HepG2 (cell line): ENCODE measurements at regions not wholly inside any gene's neighbourhood (a gene's known extent, or its start where the extent isn't known, plus 50 kb on each side); places are given as distances from the start of the nearest gene placed in this dataset.

Source experiments
- ATAC-seq: fragments of 200-7000 bp; cut with Tn5 transposase; 3 replicates; pipeline ENCODE4 v1.9.1; 2020; ENCODE audit warnings: mild to moderate bottlenecking, moderate library complexity
- BruUV-seq: library from RNA; stranded (reverse); fragments of 400-500 nt; replicated peaks from 2 replicates; lab custom pipeline; 2021; lab: Mats Ljungman, UMichigan
- CTCF ChIA-PET: fragments of 300-600 bp; formaldehyde crosslinking; extraction: SDS; loops from one replicate; lab custom pipeline; 2021; ENCODE audit warnings: low total read pairs, inconsistent platforms, low intra/inter-chr PET ratio; lab: Yijun Ruan, JAX
- POLR2A ChIA-PET: fragments of 350-600 bp; sonication (Branson Sonifier 250); formaldehyde crosslinking; loops from one replicate; lab custom pipeline; 2020; ENCODE audit warnings: antibody characterized with exemption, inconsistent platforms; lab: Yijun Ruan, JAX
- DNase-seq: peaks from one replicate; pipeline ENCODE4 v3.0.0-alpha.2; 2015; ENCODE audit warnings: low spot score
- FAIRE-seq: peaks from 3 replicates; lab custom pipeline; 2011; peaks lifted over from hg19 to GRCh38; lab: Jason Lieb, UNC
- H2AFZ ChIP-seq: one replicate; pipeline ENCODE4 v1.6.1; 2011; ENCODE audit warnings: low read length, inconsistent platforms
- H3K27ac ChIP-seq: fragments of 300-600 bp; 3 replicates; pipeline ENCODE4 v1.8.0; 2011; ENCODE audit warnings: mixed run types, mild to moderate bottlenecking, mixed read lengths, low read length, inconsistent platforms; ENCODE audit not compliant: insufficient read depth; ENCODE audit errors: extremely low read length
- H3K27me3 ChIP-seq, 2 experiments: fragments of 200-600 bp in 1 of 2; 2 replicates in 1 of 2; 3 replicates in 1 of 2; pipeline versions ENCODE4 v1.6.0 to v1.8.0; 2011; ENCODE audit warnings: low read length in 2 of 2, mild to moderate bottlenecking in 2 of 2, moderate library complexity in 2 of 2, inconsistent platforms in 1 of 2; ENCODE audit not compliant: insufficient read depth in 2 of 2, control insufficient read depth in 1 of 2
- H3K36me3 ChIP-seq, 2 experiments: fragments of 200-600 bp in 1 of 2; replicated peaks in 1 of 2; 2 replicates in 1 of 2; 3 replicates in 1 of 2; pipeline versions ENCODE4 v1.5.1 to v1.8.0; 2011; ENCODE audit warnings: low read length in 2 of 2, inconsistent platforms in 1 of 2; ENCODE audit not compliant: insufficient read depth in 2 of 2, control insufficient read depth in 1 of 2
- H3K4me1 ChIP-seq: 2 replicates; pipeline ENCODE4 v1.5.1; 2012; ENCODE audit warnings: low read length, inconsistent platforms; ENCODE audit not compliant: insufficient read depth
- H3K4me2 ChIP-seq: 2 replicates; pipeline ENCODE4 v1.6.0; 2011; ENCODE audit warnings: low read depth, low read length, inconsistent platforms
- H3K4me3 ChIP-seq, 3 experiments: fragments of 200-600 bp in 1 of 3; sonication (generic), shearing (Covaris generic) in 1 of 3; replicated peaks in 1 of 3; 2 replicates each; pipeline ENCODE4 v1.5.1; 2011 to 2016; ENCODE audit warnings: low read length in 3 of 3, inconsistent platforms in 2 of 3, low read depth in 2 of 3, mild to moderate bottlenecking in 2 of 3, control low read depth in 1 of 3, mixed read lengths in 1 of 3; ENCODE audit not compliant: insufficient read depth in 1 of 3
- H3K79me2 ChIP-seq: one replicate; pipeline ENCODE4 v1.6.1; 2011; ENCODE audit warnings: low read length, inconsistent platforms; ENCODE audit not compliant: insufficient read depth
- H3K9ac ChIP-seq: 2 replicates; pipeline ENCODE4 v1.6.0; 2011; ENCODE audit warnings: mild to moderate bottlenecking, low read depth, low read length, inconsistent platforms; ENCODE audit not compliant: insufficient read depth
- H3K9me3 ChIP-seq: 2 replicates; pipeline ENCODE4 v1.5.1; 2012; ENCODE audit warnings: mild to moderate bottlenecking, low read length
- H4K20me1 ChIP-seq: 2 replicates; pipeline ENCODE4 v1.6.0; 2011; ENCODE audit warnings: inconsistent platforms, mild to moderate bottlenecking, low read length, moderate library complexity; ENCODE audit not compliant: insufficient read depth
- ATF3 ChIP-seq: sonication (generic); formaldehyde crosslinking; IDR thresholded peaks from 2 replicates; pipeline ENCODE4 v1.4.0; 2020; ENCODE audit warnings: missing genetic modification reagents
- EEA1 ChIP-seq: sonication (generic); formaldehyde crosslinking; IDR thresholded peaks from 2 replicates; pipeline ENCODE4 v1.5.1; 2020; ENCODE audit warnings: mild to moderate bottlenecking, missing genetic modification reagents, borderline replicate concordance
- ETV5 ChIP-seq: IDR thresholded peaks from 2 replicates; pipeline ENCODE4 v1.6.1; 2018; ENCODE audit warnings: missing biosample characterization, missing genetic modification reagents, inconsistent platforms, borderline replicate concordance
- FOXM1 ChIP-seq: sonication (generic); formaldehyde crosslinking; IDR thresholded peaks from 2 replicates; pipeline ENCODE4 v1.5.0; 2020; ENCODE audit warnings: missing genetic modification reagents
- HBP1 ChIP-seq: IDR thresholded peaks from 2 replicates; pipeline ENCODE4 v1.6.1; 2016; ENCODE audit warnings: low read depth, control low read depth
- HCFC1 ChIP-seq: fragments of 150-350 bp; IDR thresholded peaks from 2 replicates; pipeline ENCODE4 v1.6.1; 2014; ENCODE audit warnings: low read depth, low read length
- HHEX ChIP-seq: IDR thresholded peaks from 2 replicates; pipeline ENCODE4 v1.6.1; 2016; ENCODE audit warnings: control low read depth
- KLF13 ChIP-seq: sonication (generic); formaldehyde crosslinking; IDR thresholded peaks from 2 replicates; pipeline ENCODE4 v1.4.0; 2020; ENCODE audit warnings: mild to moderate bottlenecking, missing genetic modification reagents
- PAX8 ChIP-seq: sonication (generic); formaldehyde crosslinking; IDR thresholded peaks from 2 replicates; pipeline ENCODE4 v1.8.0; 2022; ENCODE audit warnings: mild to moderate bottlenecking, missing genetic modification reagents, borderline replicate concordance
- PHF8 ChIP-seq: sonication (generic); formaldehyde crosslinking; IDR thresholded peaks from 2 replicates; pipeline ENCODE4 v1.5.0; 2020; ENCODE audit warnings: missing genetic modification reagents
- POLR2A ChIP-seq, 2 experiments: IDR thresholded peaks; 2 replicates each; pipeline ENCODE4 v1.6.1; 2011; ENCODE audit warnings: low read depth in 2 of 2, low read length in 2 of 2, mild to moderate bottlenecking in 1 of 2, moderate library complexity in 1 of 2; ENCODE audit not compliant: insufficient read depth in 1 of 2
- SETDB1 ChIP-seq: sonication (generic); formaldehyde crosslinking; IDR thresholded peaks from 2 replicates; pipeline ENCODE4 v1.5.1; 2020; ENCODE audit warnings: missing genetic modification reagents, mild to moderate bottlenecking, borderline replicate concordance
- ZFP37 ChIP-seq: sonication (generic); formaldehyde crosslinking; IDR thresholded peaks from 2 replicates; pipeline ENCODE4 v1.4.0; 2020; ENCODE audit warnings: missing genetic modification reagents, borderline replicate concordance
- ZNF547 ChIP-seq: sonication (generic); formaldehyde crosslinking; IDR thresholded peaks from 2 replicates; pipeline ENCODE4 v1.5.1; 2020; ENCODE audit warnings: mild to moderate bottlenecking, missing genetic modification reagents
- ZNF570 ChIP-seq: sonication (generic); formaldehyde crosslinking; IDR thresholded peaks from 2 replicates; pipeline ENCODE4 v1.4.0; 2020; ENCODE audit warnings: mild to moderate bottlenecking, missing genetic modification reagents, borderline replicate concordance
- ZNF616 ChIP-seq: sonication (generic); formaldehyde crosslinking; IDR thresholded peaks from 2 replicates; pipeline ENCODE4 v1.5.0; 2020; ENCODE audit warnings: low read depth, mild to moderate bottlenecking, missing genetic modification reagents
- WGBS: methylation state at CpG from one replicate; pipeline ENCODE4 v1.1.6; 2017; ENCODE audit warnings: low lambda C conversion rate; 5-methylcytosine and 5-hydroxymethylcytosine counted together
- in situ Hi-C: cut with HindIII; loops from 2 replicates; pipeline ENCODE4 v1.10.0; 2017; ENCODE audit warnings: low pct_unique_long_range_greater_than_20kb; ENCODE audit not compliant: extremely low pct_ligation_motif_present
- intact Hi-C: fragments of 100-400 bp; cut with micrococcal nuclease; formaldehyde crosslinking; loops from one replicate; pipeline ENCODE4 v1.10.0; 2022; ENCODE audit not compliant: unreplicated experiment

- no peak overlapping the region for H2AFZ ChIP-seq
- ChIA-PET POLR2A (no interaction called here), CTCF (no interaction called here)
- in situ Hi-C loops (no loop called here), intact Hi-C loops (no loop called here)
- no peak overlapping the region for H3K27ac ChIP-seq
- H3K36me3 ChIP-seq = no peaks in the 10 kb centered on the region
- TF ChIP-seq PHF8 = no peak
- no peak for TF ChIP-seq SETDB1
- TF ChIP-seq EEA1 = no peak
- no peak for TF ChIP-seq ZFP37 (CRISPR knock-in tag)
- TF ChIP-seq FOXM1 (CRISPR knock-in tag) = no peak
- no peak for TF ChIP-seq ATF3 (CRISPR knock-in tag)
- TF ChIP-seq HHEX (CRISPR knock-in tag) = no peak
- TF ChIP-seq HBP1 (CRISPR knock-in tag) = no peak
- no peak for TF ChIP-seq HCFC1
- no peak for TF ChIP-seq PAX8
- no peak for TF ChIP-seq ZNF547 (CRISPR knock-in tag)
- TF ChIP-seq POLR2A (IDR thresholded peaks at IDR 0.05; ENCODE audit: insufficient read depth in 1 of 2, low read depth in 2 of 2, low read length in 2 of 2) = no peak
- TF ChIP-seq KLF13 (CRISPR knock-in tag) = no peak
- no peak for TF ChIP-seq ZNF616 (CRISPR knock-in tag)
- no peak for TF ChIP-seq ZNF570 (CRISPR knock-in tag)
- no peak for TF ChIP-seq ETV5
- DNase-seq (no peak), ATAC-seq (no peak), FAIRE-seq (no peak)
- H3K27me3 ChIP-seq = no peaks in the 10 kb centered on the region
- no peaks in the 10 kb centered on the region for H3K9me3 ChIP-seq
- H3K4me1 ChIP-seq = peaks cover 23% of the 10 kb centered on the region
- 15% methylated on average over 6 of the region's 6 CpGs for WGBS
- no peak overlapping the region for H3K9ac ChIP-seq
- no peak overlapping the region for H3K4me2 ChIP-seq
- H4K20me1 ChIP-seq = no peaks in the 10 kb centered on the region
- no TSS peak for BruUV-seq
- no peaks in the 10 kb centered on the region for H3K79me2 ChIP-seq
- H3K4me3 ChIP-seq = no peak overlapping the region
Measured at GRCh38 chrX:2574271-2574670, 73.5 kb upstream of the DHRSX start.
